Loucy (cell line): ENCODE measurements at regions not wholly inside any gene's neighbourhood (a gene's known extent, or its start where the extent isn't known, plus 50 kb on each side); places are given as distances from the start of the nearest gene placed in this dataset.

ENCODE experiments used
- H2AFZ ChIP-seq: fragments of 200-600 bp; sonication (generic); 2 replicates; pipeline ENCODE4 v1.6.0; 2016; ENCODE audit warnings: antibody characterized with exemption, mild to moderate bottlenecking, low read length, moderate library complexity
- H3F3A ChIP-seq: fragments of 200-600 bp; 2 replicates; pipeline ENCODE4 v1.6.0; 2016; ENCODE audit warnings: antibody characterized with exemption, low read depth, mild to moderate bottlenecking
- H3K27me3 ChIP-seq: fragments of 200-600 bp; sonication (generic); 2 replicates; pipeline ENCODE4 v1.6.1; 2014; ENCODE audit warnings: low read length, mild to moderate bottlenecking; ENCODE audit not compliant: insufficient read depth, poor library complexity, severe bottlenecking
- H3K36me3 ChIP-seq: fragments of 200-600 bp; sonication (generic); 2 replicates; pipeline ENCODE4 v1.6.1; 2016; ENCODE audit warnings: low read length; ENCODE audit not compliant: insufficient read depth
- H3K4me1 ChIP-seq: fragments of 200-600 bp; sonication (generic); 2 replicates; pipeline ENCODE4 v1.5.1; 2014; ENCODE audit warnings: low read length, mild to moderate bottlenecking; ENCODE audit not compliant: insufficient read depth, poor library complexity, severe bottlenecking
- H3K4me2 ChIP-seq: fragments of 200-600 bp; sonication (generic); 2 replicates; pipeline ENCODE4 v1.6.0; 2014; ENCODE audit warnings: antibody characterized with exemption, low read length, low read depth, mild to moderate bottlenecking; ENCODE audit not compliant: poor library complexity, severe bottlenecking
- H3K4me3 ChIP-seq: fragments of 200-600 bp; sonication (generic); 2 replicates; pipeline ENCODE4 v1.5.1; 2014; ENCODE audit warnings: low read length, mild to moderate bottlenecking, mixed read lengths; ENCODE audit not compliant: poor library complexity, severe bottlenecking
- H3K79me2 ChIP-seq: fragments of 200-600 bp; sonication (generic); 2 replicates; pipeline ENCODE4 v1.6.1; 2014; ENCODE audit warnings: low read length; ENCODE audit not compliant: insufficient read depth
- H3K9ac ChIP-seq: fragments of 200-600 bp; sonication (generic); 2 replicates; pipeline ENCODE4 v1.6.0; 2014; ENCODE audit warnings: mild to moderate bottlenecking, low read depth, low read length, moderate library complexity; ENCODE audit not compliant: poor library complexity, severe bottlenecking
- H3K9me2 ChIP-seq: fragments of 200-600 bp; sonication (generic); replicated peaks from 2 replicates; pipeline ENCODE4 v1.6.1; 2016; ENCODE audit warnings: low read depth, low read length, mixed read lengths
- H3K9me3 ChIP-seq: fragments of 200-600 bp; sonication (generic); 2 replicates; pipeline ENCODE4 v1.6.1; 2014; ENCODE audit warnings: mild to moderate bottlenecking, antibody characterized with exemption, low read length, low read depth; ENCODE audit not compliant: insufficient read depth
- H4K20me1 ChIP-seq: fragments of 200-600 bp; sonication (generic); 2 replicates; pipeline ENCODE4 v1.6.0; 2014; ENCODE audit warnings: antibody characterized with exemption, low read length, mild to moderate bottlenecking; ENCODE audit not compliant: insufficient read depth, poor library complexity, severe bottlenecking
- EZH2phosphoT487 ChIP-seq: fragments of 200-600 bp; IDR thresholded peaks from 2 replicates; pipeline ENCODE4 v1.6.1; 2018; ENCODE audit warnings: antibody characterized with exemption, mild to moderate bottlenecking, moderate library complexity, borderline replicate concordance
- TF ChIP-seq, protein P1 (sequence below): fragments of 200-600 bp; sonication (generic); conservative IDR thresholded peaks from 2 replicates; pipeline ENCODE4 v1.5.1; 2014; ENCODE audit warnings: mild to moderate bottlenecking, antibody characterized with exemption, low read length

DNA sequence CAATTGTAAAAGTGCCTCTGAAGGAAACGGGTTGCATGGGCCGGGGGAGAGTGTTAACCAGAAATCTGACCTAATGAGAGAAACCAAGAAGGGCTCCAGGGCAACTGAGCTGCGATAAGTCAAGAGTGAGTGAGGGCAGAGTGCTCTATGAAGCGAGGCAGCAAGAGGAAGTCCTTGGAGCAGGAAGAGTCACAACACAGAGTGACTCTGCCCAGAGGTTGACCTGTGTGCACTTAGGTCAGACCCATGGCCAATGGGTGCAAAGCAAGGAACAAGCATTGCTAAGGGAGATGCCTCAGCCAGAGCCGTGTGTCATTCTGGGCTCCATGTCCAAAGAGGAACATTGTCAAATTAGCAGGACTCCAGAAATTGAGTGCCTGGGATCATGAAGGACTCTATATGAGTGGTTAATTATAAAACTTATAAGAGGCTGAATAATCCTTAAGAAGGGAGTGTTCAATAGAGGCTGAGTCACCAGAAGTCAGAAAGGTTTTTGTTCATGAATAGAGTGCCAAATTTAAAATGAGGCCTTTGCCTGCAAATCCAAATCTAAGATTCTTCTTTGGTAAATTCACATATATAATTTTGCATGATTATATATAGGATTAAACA, 438.5 kb downstream of the MED10 start:
- H3K9me2 ChIP-seq = no peaks in the 10 kb centered on the region
- H4K20me1 ChIP-seq = no peaks in the 10 kb centered on the region
- no peak overlapping the region for H3K4me3 ChIP-seq
- no peaks in the 10 kb centered on the region; the same call in 1 of the 2 replicates for H3K9me3 ChIP-seq
- TF ChIP-seq, protein P1, sequence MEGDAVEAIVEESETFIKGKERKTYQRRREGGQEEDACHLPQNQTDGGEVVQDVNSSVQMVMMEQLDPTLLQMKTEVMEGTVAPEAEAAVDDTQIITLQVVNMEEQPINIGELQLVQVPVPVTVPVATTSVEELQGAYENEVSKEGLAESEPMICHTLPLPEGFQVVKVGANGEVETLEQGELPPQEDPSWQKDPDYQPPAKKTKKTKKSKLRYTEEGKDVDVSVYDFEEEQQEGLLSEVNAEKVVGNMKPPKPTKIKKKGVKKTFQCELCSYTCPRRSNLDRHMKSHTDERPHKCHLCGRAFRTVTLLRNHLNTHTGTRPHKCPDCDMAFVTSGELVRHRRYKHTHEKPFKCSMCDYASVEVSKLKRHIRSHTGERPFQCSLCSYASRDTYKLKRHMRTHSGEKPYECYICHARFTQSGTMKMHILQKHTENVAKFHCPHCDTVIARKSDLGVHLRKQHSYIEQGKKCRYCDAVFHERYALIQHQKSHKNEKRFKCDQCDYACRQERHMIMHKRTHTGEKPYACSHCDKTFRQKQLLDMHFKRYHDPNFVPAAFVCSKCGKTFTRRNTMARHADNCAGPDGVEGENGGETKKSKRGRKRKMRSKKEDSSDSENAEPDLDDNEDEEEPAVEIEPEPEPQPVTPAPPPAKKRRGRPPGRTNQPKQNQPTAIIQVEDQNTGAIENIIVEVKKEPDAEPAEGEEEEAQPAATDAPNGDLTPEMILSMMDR = no peak
- no peak for TF ChIP-seq EZH2phosphoT487
- H2AFZ ChIP-seq = no peak overlapping the region
- H3K9ac ChIP-seq = no peak overlapping the region
- H3K4me2 ChIP-seq = no peak overlapping the region
- H3K27me3 ChIP-seq = no peaks in the 10 kb centered on the region
- no peaks in the 10 kb centered on the region for H3F3A ChIP-seq
- no peaks in the 10 kb centered on the region for H3K79me2 ChIP-seq
- no peaks in the 10 kb centered on the region for H3K36me3 ChIP-seq
- no peaks in the 10 kb centered on the region for H3K4me1 ChIP-seq

DNA sequence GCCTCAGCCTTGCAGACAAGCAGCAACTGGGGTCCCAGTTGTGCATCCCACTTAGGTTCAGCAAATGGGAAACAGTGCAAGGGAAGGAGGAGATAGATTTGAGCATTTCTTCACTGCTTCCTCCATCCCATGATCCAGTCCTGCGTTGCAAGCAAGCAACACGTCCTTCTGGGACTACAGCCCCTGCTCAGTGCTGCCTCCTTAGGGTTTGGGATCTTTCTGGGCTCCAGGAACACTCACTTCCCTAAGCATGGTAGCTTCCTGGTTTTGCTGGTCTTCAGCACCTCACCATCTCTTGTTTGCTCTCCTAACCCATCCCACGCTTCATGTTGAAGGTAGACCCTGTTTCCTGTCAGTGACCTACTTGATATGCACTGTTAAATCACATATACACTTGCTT, 444.7 kb downstream of the MED10 start:
- peaks cover 5% of the 10 kb centered on the region; the same call in 1 of the 2 replicates for H3K9me3 ChIP-seq
- H3K4me2 ChIP-seq = no peak overlapping the region
- TF ChIP-seq, protein P1 = no peak
- no peak for TF ChIP-seq EZH2phosphoT487
- H3K9ac ChIP-seq = no peak overlapping the region
- H3F3A ChIP-seq = no peaks in the 10 kb centered on the region
- no peaks in the 10 kb centered on the region for H3K4me1 ChIP-seq
- H3K27me3 ChIP-seq = no peaks in the 10 kb centered on the region
- H2AFZ ChIP-seq = no peak overlapping the region
- H3K79me2 ChIP-seq = no peaks in the 10 kb centered on the region
- no peak overlapping the region for H3K4me3 ChIP-seq
- no peaks in the 10 kb centered on the region for H3K36me3 ChIP-seq
- H4K20me1 ChIP-seq = no peaks in the 10 kb centered on the region
- no peaks in the 10 kb centered on the region for H3K9me2 ChIP-seq

DNA sequence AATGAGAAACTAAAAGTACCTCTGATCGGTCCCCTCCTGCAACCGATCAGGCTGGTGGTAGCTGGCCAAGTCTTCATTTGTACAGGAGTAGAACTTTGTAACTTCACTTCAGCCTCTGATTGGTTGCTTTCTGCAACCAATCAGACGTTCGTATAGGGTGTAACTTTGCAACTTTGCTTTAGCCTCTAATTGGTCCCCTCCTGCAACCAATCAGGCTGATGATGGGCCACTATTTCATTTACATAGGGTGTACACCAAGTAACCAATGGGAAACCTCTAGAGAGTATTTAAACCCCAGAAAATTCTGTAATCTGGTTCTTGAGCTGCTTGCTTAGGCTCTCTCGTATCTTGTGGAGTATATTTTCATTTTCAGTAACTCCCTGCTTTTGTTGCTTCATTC, 445.5 kb downstream of the MED10 start:
- no peak overlapping the region for H3K4me2 ChIP-seq
- TF ChIP-seq EZH2phosphoT487 = no peak
- TF ChIP-seq, protein P1 = no peak
- no peaks in the 10 kb centered on the region for H3K27me3 ChIP-seq
- H4K20me1 ChIP-seq = no peaks in the 10 kb centered on the region
- no peak overlapping the region for H2AFZ ChIP-seq
- no peaks in the 10 kb centered on the region for H3K36me3 ChIP-seq
- no peak overlapping the region for H3K4me3 ChIP-seq
- H3K9me2 ChIP-seq = no peaks in the 10 kb centered on the region
- no peaks in the 10 kb centered on the region for H3F3A ChIP-seq
- H3K9ac ChIP-seq = no peak overlapping the region
- H3K79me2 ChIP-seq = no peaks in the 10 kb centered on the region
- no peaks in the 10 kb centered on the region for H3K4me1 ChIP-seq
- peaks cover 5% of the 10 kb centered on the region; the same call in 1 of the 2 replicates for H3K9me3 ChIP-seq
